ENCODE measurements at regions not wholly inside any gene's neighbourhood (a gene's known extent, or its start where the extent isn't known, plus 50 kb on each side); places are given as distances from the start of the nearest gene placed in this dataset.

DNA sequence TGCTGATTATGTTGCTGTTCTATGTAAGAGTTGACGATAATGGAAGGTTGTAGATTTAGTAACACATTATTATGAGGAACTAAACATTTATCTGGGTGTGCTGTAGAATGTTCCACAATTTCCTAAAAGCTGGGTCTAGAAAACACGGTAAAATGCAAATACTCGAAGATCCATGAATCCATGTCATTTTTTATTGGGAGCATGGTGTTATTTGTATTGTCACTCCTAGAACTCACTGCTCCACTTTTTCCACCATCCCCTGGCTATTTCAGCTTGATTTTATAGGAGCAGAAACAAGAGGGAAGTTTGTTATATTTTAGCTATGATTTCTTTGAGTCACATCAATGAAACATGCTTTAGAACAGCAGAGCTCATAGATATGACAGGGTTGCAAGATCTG, 155.0 kb upstream of the ANK2 start:
- DNase-seq (ENCODE audit: low read depth, low spot score): no peak

DNA sequence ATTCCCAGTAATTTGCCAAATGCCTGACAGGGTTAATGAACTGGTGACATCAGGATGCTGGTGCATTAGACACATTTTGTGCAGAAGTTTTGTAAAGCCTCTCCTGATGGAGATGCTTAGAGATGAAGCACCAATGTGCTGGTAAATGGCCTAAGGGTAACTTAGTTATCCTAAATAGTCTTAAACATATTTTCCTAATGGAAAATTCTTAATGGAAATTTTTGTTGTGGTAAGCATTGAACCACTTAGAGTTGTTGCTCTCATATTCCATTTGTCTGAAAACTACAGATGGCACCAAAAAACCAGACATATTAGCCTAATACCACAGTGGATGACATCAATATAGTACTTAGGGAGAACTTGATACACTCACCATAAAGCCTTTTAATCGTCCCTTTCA, 154.5 kb upstream of the ANK2 start:
- DNase-seq (ENCODE audit: low read depth, low spot score): no peak

DNA sequence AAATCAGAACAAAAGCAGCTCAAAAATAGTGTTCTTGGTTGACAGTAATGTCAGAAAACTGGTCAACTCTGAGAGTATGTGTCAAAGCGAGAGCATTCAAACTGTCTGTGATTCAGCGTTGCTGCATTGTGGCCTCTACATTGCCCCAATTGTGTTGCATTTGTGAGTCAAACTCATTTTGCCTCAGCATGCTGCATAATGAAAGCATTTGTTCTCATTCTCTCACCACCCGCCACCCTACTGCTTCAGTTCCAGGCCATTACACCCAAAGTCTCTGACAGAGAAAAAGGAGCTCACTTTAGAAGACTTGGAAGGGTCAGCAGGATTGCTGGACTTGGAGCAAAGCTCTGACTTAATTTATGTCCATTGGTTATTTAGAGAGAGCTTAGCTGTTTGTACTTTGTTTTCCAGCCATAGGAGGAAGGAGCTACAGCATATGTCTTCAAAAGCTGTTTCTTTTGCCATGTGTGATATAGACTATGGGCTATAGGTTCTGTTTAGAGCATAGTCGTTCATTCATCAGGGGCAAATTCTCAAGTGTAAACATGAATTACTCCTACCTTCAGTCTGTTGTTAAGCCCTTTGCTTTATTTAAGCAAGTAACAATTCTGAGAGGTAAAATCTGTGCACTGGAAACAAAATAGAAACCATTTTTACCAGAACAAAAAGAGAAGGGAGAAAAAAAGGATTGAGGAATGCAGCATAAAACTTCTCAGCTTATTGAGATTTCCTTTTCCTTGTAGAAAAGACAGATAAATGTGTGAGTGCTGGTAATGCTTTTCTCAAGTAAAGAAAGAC, 153.4 kb upstream of the ANK2 start:
- DNase-seq (ENCODE audit: low read depth, low spot score): peak; percentile 20

DNA sequence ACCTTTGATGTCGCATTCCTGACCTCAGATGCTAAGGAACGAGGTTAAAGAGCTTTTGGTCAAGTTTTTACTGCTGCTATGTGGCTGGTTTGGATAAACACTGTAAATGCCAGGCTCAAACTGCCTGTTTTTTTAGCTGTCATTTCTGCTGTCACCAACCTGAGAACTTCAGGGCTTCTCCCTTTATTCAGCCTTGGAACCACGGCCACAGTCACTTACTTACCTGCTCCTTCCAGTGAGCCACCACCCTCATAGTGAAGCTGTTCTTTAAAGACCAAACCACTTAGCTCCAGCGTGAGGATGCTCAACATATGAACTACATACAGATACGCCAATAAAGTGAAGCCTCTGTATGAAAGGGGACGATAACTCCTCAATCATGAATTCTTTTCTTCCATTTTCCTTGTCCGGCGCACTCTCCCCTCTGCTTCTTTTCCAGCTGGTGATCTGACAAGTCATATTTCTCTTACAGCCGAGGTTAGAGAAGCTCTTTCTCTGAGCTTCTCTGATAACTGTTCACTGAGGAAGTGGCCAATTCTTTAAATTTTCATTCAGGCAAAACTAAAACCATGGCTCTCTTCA, 152.8 kb upstream of the ANK2 start:
- DNase-seq (ENCODE audit: low read depth, low spot score): no peak

DNA sequence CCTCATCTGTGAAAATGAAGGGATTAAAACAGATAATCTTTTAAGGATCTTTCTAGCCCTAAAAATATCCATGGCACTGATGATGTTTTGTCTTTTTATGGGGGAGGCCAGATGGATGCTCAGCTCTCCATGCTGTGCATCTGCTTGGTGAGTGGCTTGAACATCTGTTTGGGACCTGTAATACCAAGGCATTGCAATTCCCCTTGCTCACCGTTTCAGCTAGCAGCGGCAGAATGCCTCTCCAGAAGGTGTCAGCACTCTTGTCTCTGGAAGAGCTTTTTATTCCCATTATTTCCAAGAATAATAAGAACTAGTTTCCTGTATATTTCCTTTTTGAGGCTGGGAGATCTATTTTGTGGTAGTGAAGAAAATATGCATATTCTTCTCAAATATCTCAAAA, 151.9 kb upstream of the ANK2 start:
- DNase-seq (ENCODE audit: low read depth, low spot score): no peak

DNA sequence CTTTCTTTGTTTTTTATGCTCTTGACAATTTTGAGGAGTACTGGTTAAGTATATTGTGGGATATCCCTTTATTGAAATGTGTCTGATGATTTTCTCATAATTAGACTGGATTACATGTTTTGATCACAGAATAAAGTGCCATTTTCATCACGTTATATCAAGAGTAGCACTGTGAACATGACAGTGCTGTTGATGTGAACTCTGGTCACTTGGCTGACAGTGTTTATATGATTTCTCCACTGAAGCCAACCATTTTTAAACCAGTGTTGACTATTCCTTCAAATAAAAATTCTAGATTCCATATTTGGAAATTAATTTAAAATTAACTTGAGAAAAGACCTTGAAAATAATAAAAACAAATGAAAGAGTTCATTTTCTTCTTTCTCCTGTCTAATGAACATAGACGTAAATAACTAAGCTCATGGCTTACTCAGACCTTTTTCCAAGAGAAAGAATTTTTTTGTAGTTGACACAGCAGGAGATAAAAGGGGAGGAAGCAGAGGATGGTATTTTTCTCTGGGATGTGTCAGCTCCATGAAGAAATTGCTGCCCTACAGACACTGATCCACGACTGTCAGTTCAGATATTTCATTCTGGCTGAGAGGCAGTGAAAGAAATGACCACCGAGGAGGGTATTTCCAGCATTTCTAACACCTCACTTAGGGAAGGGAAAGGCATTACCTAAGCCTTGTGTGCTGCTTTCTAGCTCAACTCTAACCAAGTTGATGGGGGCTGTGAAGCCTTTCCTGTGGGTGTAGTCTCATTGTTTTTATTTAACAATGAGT, 150.9 kb upstream of the ANK2 start:
- no peak for DNase-seq (ENCODE audit: low read depth, low spot score)

DNA sequence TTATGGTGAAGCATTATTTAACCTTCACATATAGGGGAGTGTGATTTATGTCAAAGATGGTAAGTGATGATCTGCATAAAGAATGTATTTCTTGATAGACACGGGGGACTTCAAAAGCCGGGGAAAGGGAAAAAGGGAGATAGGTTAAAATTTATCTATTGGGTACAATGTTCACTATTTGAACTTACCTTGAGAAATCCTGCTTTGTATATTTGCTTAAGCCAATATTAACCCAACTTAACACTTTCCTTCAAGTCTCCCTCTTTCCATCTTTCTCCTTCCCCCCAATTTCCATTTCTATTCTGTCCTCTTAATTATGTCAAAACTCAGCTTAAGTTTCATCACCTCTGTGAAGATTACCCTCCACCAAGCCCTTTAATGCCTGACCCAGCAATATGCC, 149.0 kb upstream of the ANK2 start:
- no peak for DNase-seq (ENCODE audit: low read depth, low spot score)

DNA sequence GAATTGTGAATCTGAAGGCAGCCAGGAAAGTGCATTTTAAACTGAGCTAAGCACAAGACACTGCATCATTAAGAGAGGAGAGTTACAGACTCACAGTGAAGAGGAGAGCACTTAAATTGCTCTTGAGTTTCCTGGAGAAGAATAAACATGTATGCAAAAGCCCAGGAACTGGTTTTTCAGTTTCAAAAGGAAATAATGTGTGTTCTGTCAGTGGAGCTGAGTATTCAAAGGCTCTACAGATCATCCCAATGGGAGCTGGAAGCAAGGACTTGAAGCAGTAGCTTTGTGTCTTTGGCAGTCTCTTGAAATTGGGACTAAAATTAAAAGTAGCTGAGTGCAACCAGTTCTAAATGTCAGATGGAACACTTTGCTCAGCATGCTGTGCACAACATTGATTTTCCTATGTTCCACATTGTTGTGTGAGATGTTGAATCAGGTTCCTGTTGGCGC, 147.5 kb upstream of the ANK2 start:
- no peak for DNase-seq (ENCODE audit: low read depth, low spot score)

DNA sequence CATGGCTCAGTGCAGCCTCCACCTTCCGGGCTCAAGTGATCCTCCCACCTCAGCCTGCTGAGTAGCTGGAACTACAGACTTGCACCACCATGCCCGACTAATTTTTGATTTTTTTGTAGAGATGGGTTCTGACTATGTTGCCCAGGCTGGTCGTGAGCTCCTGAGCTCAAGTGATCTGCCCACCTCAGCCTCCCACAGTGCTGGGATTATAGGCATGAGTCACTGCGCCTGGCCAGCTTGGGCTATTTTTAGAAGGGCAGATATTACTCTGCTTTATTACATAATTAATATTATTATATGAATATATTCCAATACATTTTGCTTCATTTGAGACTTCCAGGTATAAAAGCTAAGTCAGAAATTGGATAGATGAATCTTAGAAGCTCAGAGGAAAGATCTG, 143.7 kb upstream of the ANK2 start:
- DNase-seq (ENCODE audit: low read depth, low spot score): no peak

DNA sequence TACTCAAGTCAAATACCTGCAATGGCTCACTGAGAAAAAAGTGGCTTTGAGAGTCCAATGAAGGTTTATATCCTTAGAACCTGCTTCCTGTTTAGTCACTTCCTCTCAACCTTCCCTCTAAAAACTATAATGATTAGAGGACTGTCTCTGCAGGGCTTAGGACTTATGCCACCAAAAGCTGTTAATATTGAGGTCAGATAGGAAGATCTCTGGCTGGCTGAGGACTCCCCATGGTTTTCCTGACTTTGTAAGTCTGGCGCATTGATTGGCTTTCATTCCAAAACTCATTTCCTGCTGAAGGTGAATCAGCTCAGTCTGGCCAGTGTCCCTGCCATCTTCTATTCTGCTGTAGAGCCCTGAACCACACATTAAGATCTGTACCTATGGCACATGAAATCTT, 140.9 kb upstream of the ANK2 start:
- DNase-seq (ENCODE audit: low read depth, low spot score): no peak

DNA sequence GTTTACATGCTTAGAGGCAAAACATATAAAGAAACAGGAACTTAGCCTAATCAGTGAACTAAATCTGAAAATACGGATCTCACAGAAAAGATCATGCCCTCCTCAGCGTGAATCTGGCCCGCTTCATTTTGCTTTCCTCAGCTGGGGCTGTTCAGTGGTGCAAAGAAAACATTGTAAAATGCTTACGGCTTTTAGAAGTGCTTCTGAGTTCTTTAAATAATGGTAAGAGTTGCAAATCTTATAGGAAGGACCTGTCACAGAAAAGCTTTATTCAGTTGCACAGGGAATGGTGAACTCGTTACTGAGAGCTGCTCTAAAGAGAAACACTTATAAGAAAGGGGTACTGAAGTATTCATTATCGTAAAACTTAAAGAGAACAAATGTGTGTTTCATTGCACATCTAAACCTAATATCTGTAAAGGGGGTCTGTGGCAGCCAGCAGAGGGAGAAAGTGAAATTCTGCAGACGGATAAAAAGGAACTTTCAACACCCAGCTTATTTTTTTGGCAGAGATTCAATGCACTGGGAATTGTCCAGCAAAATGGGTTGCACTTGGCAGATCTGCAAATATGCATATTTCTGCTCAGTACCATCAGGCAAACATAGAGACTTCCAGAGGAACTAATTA, 139.2 kb upstream of the ANK2 start:
- no peak for DNase-seq (ENCODE audit: low read depth, low spot score)

DNA sequence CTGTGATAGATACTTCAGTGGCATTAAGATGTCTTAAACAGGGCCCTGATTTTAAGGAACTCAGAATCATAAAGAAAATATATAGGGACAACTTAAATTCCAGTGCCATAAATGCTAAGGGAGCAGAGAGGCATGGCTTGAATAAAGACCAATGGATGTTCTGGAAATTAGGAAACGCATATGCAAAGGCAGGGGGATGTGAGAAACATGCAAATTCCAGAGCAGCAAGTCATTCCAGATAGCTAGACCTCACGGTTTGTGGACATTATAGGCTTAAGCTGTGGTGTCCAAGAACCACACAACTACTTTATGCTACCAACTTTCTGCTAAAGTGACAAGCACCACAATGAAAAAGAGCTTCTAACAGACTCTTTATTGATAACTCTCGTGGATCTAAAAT, 132.6 kb upstream of the ANK2 start:
- DNase-seq (ENCODE audit: low read depth, low spot score): no peak

DNA sequence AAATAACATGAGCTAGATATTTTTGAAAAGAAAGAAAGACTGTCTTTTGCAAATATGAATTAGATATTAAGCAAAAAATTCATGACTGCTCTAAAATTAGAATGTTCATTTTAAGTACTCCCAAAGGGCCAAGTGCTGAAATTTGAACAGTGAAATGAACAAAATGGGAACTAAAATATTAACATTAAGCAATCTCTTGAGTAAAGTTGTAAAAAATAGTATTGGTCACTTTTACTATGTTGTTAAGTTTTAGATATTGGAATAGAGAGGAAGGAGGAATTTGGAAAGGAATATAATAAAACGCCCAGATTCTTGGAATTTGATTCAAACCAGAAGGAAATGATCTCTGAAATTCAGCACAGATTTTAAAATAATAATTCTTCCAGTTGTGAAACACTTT, 125.9 kb upstream of the ANK2 start:
- DNase-seq (ENCODE audit: low read depth, low spot score): no peak

DNA sequence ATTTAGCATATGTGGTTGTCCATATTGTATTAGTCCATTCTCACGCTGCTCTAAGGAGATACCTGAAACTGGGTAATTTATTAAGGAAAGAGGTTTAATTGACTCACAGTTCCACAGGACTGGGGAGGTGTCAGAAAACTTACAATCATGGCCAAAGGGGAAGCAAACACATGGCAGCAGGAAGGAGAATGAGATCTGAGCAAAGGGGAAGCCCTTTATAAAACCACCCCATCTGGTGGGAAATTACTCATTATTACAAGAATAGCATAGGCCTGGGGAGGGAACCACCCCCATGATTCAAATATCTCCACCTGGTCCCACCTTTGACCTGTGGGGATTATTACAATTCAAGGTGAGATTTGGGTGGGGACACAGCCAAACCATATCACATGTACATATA, 122.6 kb upstream of the ANK2 start:
- DNase-seq (ENCODE audit: low read depth, low spot score): no peak

DNA sequence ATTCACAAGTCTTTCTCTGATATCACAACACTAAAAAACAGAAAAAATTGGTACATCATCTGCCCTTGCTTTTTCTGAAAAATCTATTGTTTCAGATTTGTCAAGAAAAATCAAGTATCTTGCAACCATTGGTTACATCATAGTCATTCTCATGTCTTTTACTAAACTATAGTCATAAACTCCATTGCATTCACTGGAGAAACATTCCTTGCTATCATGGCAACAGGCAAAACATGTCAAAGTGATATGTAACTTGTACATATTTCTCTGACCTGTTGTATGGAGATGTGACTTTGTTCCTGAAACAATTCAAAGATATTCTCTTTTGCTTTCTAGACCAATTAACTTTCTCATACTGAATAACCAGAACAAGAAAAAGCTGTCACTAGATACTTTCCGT, 121.9 kb upstream of the ANK2 start:
- DNase-seq (ENCODE audit: low read depth, low spot score): no peak

DNA sequence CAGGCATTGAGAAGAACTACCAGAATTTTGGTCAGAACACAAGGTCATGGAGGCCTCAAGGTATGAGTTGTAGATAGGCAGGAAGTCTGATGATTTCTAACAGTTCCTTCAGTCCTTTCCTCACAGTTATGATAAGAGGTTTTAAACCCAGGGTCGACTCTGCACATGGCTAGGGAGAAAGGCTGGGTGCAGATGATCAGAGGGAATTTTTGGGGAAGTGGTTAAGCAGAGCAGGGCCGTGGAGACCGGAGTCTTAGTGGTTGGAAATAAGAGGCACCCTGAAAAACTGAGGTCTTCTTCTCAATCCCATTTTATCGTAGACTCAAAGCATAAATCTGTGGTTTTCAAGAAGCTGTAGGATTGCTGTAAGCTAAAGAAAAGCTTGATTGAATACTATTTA, 118.5 kb upstream of the ANK2 start:
- no peak for DNase-seq (ENCODE audit: low read depth, low spot score)

DNA sequence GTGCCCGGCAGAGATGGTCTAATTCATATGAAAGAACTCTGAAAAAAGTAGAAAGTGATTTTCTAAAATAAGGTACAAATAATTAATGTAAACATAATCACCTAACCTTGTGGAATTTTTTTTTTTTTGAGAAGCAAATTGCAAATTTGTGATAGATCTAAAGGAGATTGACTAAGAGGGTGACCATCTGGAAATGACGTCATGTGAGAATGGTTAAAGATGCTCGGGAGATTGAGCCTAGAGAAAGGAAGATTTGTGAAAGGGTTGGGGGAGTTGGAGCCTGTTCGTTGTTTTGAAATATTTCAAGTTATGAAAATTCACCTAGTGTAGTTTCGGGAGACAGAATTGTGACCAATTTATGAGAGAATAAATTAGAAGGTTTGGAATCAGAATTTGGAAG, 115.7 kb upstream of the ANK2 start:
- DNase-seq (ENCODE audit: low read depth, low spot score): no peak

DNA sequence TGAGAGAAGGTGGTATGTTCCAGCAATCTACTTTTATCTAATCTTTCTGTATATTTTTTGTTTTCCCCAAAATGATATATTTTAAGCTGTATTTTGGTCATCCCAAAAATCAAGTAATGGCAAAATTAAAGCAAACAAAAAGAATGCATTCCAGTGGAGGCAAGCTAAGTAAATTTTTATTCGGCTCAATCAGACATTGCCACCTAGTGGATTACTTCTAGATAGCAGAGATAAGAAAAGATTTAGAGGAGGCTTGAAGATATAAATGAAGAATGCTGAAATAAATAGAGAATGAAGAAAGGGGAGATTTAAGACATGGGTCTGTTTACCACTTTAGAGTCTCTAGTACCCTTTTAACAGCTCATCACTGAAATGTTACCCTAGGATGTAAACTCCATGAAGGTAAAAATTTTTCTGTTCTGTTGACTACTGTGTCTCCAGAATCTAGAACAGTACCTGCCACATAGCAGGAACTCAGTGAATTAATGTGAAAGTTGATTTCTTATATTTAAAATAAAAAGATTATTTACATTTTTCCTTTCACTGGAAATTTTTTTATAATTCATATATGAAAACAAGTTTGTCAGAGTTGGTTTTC, 110.9 kb upstream of the ANK2 start:
- no peak for DNase-seq (ENCODE audit: low read depth, low spot score)

DNA sequence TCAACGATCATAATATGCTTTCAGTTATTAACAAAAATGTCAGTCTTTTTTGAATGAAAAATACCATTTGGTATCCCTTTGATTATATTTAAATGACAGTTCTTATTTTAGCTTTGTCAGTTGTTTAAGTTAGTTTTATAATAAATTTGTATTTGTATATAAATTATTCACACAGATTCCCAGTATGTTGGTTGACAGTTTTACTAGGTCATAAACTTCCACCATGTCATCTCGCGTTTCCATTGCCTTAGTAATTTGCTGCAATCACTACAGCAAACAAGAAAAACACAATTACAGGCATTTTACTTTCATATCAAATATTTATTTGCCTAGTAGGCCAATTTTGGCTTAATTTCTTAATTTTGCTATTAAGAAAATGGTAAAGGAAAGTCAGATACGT, 109.6 kb upstream of the ANK2 start:
- no peak for DNase-seq (ENCODE audit: low read depth, low spot score)

DNA sequence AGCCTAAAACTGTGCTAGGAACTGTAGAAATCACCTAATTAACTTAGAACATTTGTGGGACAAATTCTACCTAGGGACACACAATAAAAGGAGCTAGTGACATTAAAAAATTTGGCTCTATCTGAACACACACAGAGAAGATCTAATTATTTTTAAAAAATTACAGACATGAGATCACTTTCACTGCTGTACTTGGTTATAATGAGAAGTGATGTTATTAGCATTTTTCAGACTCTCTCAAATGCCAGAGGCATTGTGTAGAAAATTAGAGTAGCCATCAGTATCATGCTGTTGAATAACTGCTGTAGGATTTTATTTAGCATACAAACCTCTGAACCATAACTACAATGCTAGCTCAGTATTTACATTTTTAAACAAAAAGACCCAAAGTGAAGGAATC, 109.1 kb upstream of the ANK2 start:
- DNase-seq (ENCODE audit: low read depth, low spot score): no peak

DNA sequence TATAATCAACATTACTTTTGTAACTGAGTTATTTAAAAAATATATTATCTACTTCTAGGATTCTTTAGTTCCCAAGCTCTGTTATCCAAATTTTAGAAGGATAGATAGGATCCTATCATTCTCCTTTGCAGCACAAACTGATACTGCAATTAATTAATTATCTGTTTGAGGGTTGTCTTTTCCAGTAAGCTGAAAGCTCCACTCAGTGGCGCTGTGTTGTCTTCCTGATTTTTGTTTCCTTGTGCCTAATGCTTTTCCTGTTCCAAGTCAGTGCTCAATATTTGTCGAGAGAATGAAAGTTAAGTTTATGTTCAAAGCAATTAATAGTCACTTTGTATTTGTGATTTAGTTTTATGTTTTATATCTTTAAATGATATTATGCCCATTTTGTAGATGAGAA, 107.4 kb upstream of the ANK2 start:
- DNase-seq (ENCODE audit: low read depth, low spot score): no peak

DNA sequence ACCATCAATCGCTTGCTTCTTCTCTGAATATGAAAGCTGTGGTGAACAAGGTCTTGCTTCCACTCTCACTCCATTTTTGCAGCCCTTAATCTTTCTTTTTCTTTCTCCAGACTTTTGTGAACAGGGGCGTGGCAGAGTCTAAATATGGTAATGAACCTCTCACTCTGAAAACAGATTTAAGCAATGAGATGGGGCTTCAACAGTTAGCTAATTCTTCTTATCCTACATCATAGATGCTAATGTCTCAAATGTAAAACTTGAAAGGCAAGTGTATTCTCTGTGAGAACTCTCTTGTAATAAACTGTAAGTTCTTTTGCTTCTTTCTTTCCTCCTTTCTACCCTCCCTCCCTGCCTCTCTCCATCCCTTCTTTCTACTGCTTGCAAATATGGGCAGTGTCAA, 106.5 kb upstream of the ANK2 start:
- no peak for DNase-seq (ENCODE audit: low read depth, low spot score)
